SK-MEL-5 (cell line): ENCODE measurements at regions not wholly inside any gene's neighbourhood (a gene's known extent, or its start where the extent isn't known, plus 50 kb on each side); places are given as distances from the start of the nearest gene placed in this dataset.
"Not testable (repeated sequence)": the region's sequence is repeated elsewhere in the genome, so short reads cannot be mapped to it uniquely, and the experiment has no call there.

Experiments
- DNase-seq: peaks from one replicate; pipeline ENCODE4 v3.0.0-alpha.2; 2016; ENCODE audit warnings: low read depth, low spot score
- in situ Hi-C: cut with HindIII; loops from 2 replicates; pipeline ENCODE4 v1.10.0; 2016; ENCODE audit warnings: low sequenced_read_pairs, high pct_unique_total_duplicates, low pct_unique_long_range_greater_than_20kb

- no peak for DNase-seq
- in situ Hi-C loops: no loop called here
Measured at GRCh38 chr18:10235661-10235952, 218.8 kb upstream of the APCDD1 start.

GRCh38 chr18:10239103-10239502 lies 215.3 kb upstream of the APCDD1 start:
- in situ Hi-C loops: no loop called here
- DNase-seq: no peak

GRCh38 chr18:10239991-10240634 lies 214.3 kb upstream of the APCDD1 start:
- no peak for DNase-seq
- in situ Hi-C loops: no loop called here

DNA sequence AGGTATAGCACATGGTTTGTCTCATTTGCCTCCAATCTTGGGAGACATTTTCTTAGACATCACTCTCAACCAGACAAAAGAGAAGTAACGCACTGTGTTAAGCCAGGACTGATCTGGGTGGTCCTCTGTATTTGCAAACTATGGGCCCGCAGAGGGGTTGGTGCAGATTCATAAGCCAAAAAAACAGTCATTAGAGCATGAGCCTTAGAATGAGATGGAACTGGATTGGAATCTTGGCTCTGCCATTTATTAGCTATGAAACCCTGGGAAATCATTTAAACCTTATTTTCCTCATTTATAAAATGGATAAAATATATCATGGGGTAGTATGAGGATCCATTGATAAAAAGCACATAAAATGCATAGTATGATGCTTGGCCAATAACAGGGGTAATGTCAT lies 213.5 kb upstream of the APCDD1 start:
- no peak for DNase-seq
- in situ Hi-C loops: no loop called here

- no peak for DNase-seq
- in situ Hi-C loops: no loop called here
Measured at GRCh38 chr18:10241579-10241978, 212.9 kb upstream of the APCDD1 start.

DNA sequence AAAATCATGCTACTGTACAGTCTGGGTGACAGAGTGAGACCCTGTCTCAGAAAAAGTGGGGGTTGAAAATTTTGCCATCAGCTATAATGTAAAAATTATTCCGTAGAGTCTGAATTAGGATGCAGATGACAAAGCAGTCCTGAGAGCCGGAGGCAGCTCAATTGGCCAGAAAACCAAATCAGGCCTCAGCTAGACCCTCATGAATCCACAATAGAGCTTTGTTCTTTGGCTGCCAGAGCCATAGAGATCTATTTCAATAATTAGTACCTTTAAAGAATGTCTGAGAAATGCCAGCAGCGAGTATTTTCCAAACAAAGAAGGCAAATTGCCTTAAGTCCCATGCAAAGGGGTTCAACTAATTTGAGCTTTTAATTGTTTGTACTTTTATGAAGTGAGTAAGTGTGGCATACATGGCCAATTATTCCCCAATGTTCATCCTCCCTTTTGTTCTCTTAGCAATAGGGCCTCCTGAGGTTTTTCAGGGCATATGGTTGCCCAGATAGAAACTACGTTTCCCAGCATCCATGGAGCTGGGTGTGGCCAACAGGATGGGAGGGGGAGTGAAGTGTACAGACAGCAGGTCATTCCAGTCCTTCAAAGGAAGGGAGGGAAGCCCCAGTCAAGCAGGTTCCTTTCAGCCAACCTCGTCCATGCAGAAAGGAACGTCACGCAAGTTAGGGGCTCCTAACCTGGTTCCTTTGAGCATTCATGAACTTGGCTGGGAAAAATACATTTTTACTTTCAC lies 211.3 kb upstream of the APCDD1 start:
- DNase-seq: no peak
- in situ Hi-C loops: no loop called here

DNA sequence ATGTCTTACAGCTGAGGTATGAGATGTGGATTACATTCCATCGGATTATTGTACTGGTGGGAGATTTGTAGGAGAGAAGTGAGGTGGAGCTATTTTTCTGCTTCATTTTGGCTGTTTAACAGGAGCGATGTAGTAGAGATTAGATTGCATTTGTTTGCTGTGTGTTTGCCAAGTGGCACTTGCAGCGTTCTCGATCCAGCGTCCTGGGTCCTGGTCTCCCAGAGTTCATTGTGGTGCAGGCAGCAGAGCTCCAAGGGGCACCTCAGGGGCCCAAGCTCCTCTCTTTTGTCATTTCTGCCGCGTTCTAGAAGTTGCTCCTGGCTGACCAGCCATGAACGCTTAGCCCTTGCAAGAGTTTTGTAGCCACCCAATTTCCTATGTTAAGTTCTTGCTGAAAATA lies 210.1 kb upstream of the APCDD1 start:
- in situ Hi-C loops: no loop called here
- no peak for DNase-seq

- DNase-seq: no peak
- in situ Hi-C loops: no loop called here
Measured at GRCh38 chr18:10245031-10245845, 209.2 kb upstream of the APCDD1 start.

GRCh38 chr18:10245846-10246175 lies 208.6 kb upstream of the APCDD1 start:
- DNase-seq: no peak
- in situ Hi-C loops: no loop called here

GRCh38 chr18:10247021-10247741 lies 207.3 kb upstream of the APCDD1 start:
- DNase-seq: no peak

GRCh38 chr18:10247742-10248082 lies 206.7 kb upstream of the APCDD1 start:
- no peak for DNase-seq
- in situ Hi-C loops: no loop called here

More at GRCh38 chr18:10247021-10247741, 207.3 kb upstream of the APCDD1 start:
- in situ Hi-C loops: no loop called here

DNA sequence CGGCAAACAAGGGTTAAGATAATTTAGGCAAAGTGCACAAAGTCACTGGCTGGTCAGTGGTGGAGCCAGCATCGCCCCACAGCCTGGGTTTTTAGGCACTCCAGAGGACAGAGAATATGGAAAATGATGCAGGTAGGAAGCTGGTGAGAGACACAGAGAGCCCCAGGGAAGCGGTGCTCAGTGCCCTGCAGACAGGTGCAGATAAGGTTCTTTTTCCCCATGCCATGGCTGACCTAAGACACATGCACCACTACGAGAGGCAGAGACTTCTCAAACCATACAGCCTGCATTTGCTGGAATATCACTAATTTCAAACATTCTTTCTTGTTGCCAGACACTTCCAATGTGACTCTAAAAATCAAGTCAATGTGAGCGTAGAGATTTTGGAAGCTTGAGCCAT lies 205.7 kb upstream of the APCDD1 start:
- DNase-seq: no peak
- in situ Hi-C loops: no loop called here

DNA sequence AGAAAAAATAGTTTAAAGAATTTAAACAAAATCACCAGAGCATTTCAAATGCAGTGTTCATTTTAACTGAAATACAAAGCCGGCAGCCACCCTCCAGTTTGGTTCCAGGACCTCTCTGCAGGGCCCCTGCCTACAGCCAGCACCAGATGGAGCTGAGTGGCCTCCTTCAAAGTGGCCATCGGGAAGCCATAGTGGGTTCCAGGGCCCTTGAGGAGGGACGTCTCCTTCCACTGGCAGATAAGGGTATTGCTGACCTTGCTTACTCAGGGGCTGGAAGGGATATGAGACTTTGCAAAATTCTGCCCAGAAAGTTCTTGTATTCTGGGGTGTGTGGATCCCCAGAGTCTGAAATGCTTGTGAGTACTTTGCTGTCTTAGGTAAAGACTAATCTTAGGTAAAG lies 205.2 kb upstream of the APCDD1 start:
- DNase-seq: peak; percentile 45
- in situ Hi-C loops: no loop called here

GRCh38 chr18:10249801-10250200 lies 204.6 kb upstream of the APCDD1 start:
- no peak for DNase-seq
- in situ Hi-C loops: no loop called here

GRCh38 chr18:10252494-10252893 lies 201.9 kb upstream of the APCDD1 start:
- in situ Hi-C loops: no loop called here
- DNase-seq: no peak

- no peak for DNase-seq
- in situ Hi-C loops: no loop called here
Measured at GRCh38 chr18:10252952-10253705, 201.3 kb upstream of the APCDD1 start.

DNA sequence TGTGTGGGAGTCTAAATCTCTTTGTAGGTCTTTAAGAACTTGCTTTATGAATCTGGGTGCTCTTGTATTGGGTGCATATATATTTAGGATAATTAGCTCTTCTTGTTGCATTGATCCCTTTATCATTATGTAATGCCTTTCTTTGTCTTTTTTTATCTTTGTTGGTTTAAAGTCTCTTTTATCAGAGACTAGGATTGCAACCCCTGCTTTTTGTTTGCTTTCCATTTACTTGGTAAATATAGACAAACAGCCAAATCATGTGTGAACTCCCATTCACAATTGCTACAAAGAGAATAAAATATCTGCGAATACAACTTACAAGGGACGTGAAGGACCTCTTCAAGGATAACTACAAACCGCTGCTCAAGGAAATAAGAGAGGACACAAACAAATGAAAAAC lies 198.2 kb upstream of the APCDD1 start:
- in situ Hi-C loops, DNase-seq: not testable (repeated sequence)
